Cardiac fibroblast (primary cell): ENCODE measurements at regions not wholly inside any gene's neighbourhood (a gene's known extent, or its start where the extent isn't known, plus 50 kb on each side); places are given as distances from the start of the nearest gene placed in this dataset.

Experiments used
- DNase-seq, 2 donors: peaks; one replicate each; pipeline versions ENCODE4 v3.0.0 to v3.0.0-alpha.2; 2010; ENCODE audit warnings: low read depth in 2 of 2
- H3K4me3 ChIP-seq, 2 donors: replicated peaks in 1 of 2; 1 replicate in 1 of 2; 2 replicates in 1 of 2; pipeline ENCODE4 v1.5.1; 2011; ENCODE audit warnings: low read depth in 2 of 2, low read length in 2 of 2, mild to moderate bottlenecking in 2 of 2, moderate library complexity in 1 of 2
- CTCF ChIP-seq: IDR thresholded peaks from one replicate; pipeline ENCODE4 v1.5.1; 2011; ENCODE audit warnings: low read depth, mild to moderate bottlenecking, low read length, inconsistent platforms

GRCh38 chr10:3278771-3279170 is 106.2 kb upstream of the PITRM1 start:
- no peak overlapping the region for H3K4me3 ChIP-seq
- DNase-seq: no peak
- TF ChIP-seq CTCF: no peak

DNA sequence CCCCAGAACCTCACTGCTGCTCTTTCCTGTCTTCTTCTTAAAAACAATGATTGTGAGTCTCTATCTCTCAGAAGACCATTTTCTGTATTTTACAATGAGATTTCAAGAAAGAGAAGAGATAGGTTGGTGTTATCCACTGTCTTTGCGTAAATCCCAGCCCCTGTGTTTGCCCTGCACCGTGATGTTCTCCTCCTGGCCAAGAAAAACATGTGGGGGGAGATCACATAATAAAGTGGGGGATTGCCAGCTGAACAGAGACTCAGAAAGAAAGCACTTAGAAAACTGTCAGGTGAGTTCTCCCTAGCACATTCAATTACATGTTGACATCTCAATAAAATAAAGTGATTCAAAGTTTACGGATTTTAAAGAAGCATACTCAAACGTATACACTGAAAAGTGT is 105.0 kb upstream of the PITRM1 start:
- TF ChIP-seq CTCF: no peak
- DNase-seq: no peak
- H3K4me3 ChIP-seq: no peak overlapping the region

DNA sequence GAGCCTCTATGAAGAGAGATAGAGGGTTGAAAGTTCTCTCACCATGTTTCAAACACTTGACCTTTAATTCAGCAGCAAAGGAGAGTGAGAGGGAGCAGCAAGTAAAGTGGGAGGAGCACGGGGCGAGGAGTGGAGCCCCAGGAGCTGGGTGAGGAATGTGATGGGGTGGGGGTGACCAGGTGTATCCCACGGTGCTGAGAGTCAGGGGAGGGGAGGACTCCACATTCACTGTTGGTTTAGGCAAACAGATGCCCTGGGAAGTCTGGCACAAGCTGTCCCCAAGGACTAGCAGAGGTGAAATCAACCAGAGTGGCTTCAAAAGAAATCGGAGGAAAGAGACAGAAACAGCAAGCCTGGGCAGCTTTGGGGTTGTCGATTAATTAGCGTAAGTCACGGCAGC is 101.8 kb upstream of the PITRM1 start:
- TF ChIP-seq CTCF: no peak
- DNase-seq: no peak
- no peak overlapping the region for H3K4me3 ChIP-seq

DNA sequence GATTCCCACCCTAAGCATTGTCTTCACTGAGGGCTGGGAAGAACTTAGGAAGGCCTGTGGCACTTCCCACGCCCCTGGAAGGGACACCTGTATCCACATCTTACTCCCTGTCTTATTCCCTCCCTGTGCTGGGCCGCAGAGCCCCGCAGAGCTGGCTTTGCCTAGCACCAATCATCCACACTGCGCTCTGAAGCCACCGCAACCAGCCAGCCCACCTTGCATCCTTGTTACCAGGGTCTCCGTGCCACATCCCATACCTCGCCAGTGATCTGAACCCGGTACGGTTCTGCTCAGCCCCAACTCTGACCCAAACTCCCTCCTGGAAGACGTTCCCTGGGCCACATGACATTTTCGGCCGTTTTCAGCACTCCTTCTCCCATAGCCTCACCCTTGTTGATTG is 101.4 kb upstream of the PITRM1 start:
- no peak for DNase-seq
- H3K4me3 ChIP-seq: no peak overlapping the region
- no peak for TF ChIP-seq CTCF

GRCh38 chr10:3272300-3272699 is 99.7 kb upstream of the PITRM1 start:
- no peak for TF ChIP-seq CTCF
- no peak for DNase-seq
- no peak overlapping the region for H3K4me3 ChIP-seq

GRCh38 chr10:3271354-3272115 is 99.0 kb upstream of the PITRM1 start:
- no peak for DNase-seq
- H3K4me3 ChIP-seq: no peak overlapping the region
- TF ChIP-seq CTCF: no peak
